SK-N-SH (cell line): ENCODE measurements at regions not wholly inside any gene's neighbourhood (a gene's known extent, or its start where the extent isn't known, plus 50 kb on each side); places are given as distances from the start of the nearest gene placed in this dataset.

Source experiments
- CTCF ChIA-PET: fragments of 300-600, 350-600 bp; formaldehyde crosslinking; extraction: SDS; loops from one replicate; lab custom pipeline; 2021; lab: Yijun Ruan, JAX
- POLR2A ChIA-PET: fragments of 350-600 bp; sonication (Branson Sonifier 250); formaldehyde crosslinking; extraction: SDS; loops from one replicate; lab custom pipeline; 2020; ENCODE audit warnings: antibody characterized with exemption, inconsistent platforms; lab: Yijun Ruan, JAX
- DNase-seq: peaks from one replicate; pipeline ENCODE4 v3.0.0; 2012
- H2AFZ ChIP-seq: fragments of 200-600 bp; sonication (generic); 2 replicates; pipeline ENCODE4 v1.8.1; 2016; ENCODE audit warnings: antibody characterized with exemption, mild to moderate bottlenecking, low read depth
- H3F3A ChIP-seq: fragments of 200-600 bp; sonication (generic); replicated peaks from 2 replicates; pipeline ENCODE3; 2016; ENCODE audit warnings: antibody characterized with exemption, mild to moderate bottlenecking; ENCODE audit not compliant: insufficient read depth
- H3K27ac ChIP-seq, 2 experiments: fragments of 200-500 bp in 1 of 2; fragments of 200-600 bp in 1 of 2; sonication (Bioruptor generic) in 1 of 2; sonication (generic), shearing (Covaris generic) in 1 of 2; 2 replicates each; pipeline versions ENCODE4 v1.5.1 to v1.6.1; 2014 to 2016; ENCODE audit warnings: low read depth in 2 of 2, inconsistent platforms in 1 of 2, low read length in 1 of 2, mild to moderate bottlenecking in 1 of 2, mixed read lengths in 1 of 2
- H3K27me3 ChIP-seq: fragments of 200-600 bp; sonication (generic), shearing (Covaris generic); 2 replicates; pipeline ENCODE4 v1.6.1; 2016; ENCODE audit warnings: mixed run types; ENCODE audit not compliant: insufficient read depth
- H3K36me3 ChIP-seq, 2 experiments: fragments of 200-500 bp in 1 of 2; fragments of 200-600 bp in 1 of 2; sonication (Bioruptor generic) in 1 of 2; sonication (generic) in 1 of 2; replicated peaks in 1 of 2; 2 replicates each; pipeline versions ENCODE3 to v1.5.1; 2014 to 2016; ENCODE audit warnings: low read length in 1 of 2, mild to moderate bottlenecking in 1 of 2; ENCODE audit not compliant: insufficient read depth in 2 of 2, control insufficient read depth in 1 of 2
- H3K4me1 ChIP-seq, 2 experiments: fragments of 200-500 bp in 1 of 2; fragments of 200-600 bp in 1 of 2; sonication (Bioruptor generic) in 1 of 2; sonication (generic), shearing (Covaris generic) in 1 of 2; 2 replicates each; pipeline versions ENCODE4 v1.5.1 to v1.6.1; 2014 to 2016; ENCODE audit warnings: low read depth in 1 of 2, low read length in 1 of 2, mixed run types in 1 of 2; ENCODE audit not compliant: insufficient read depth in 2 of 2, control insufficient read depth in 1 of 2
- H3K4me2 ChIP-seq: fragments of 200-600 bp; sonication (generic), shearing (Covaris generic); 2 replicates; pipeline ENCODE4 v1.6.1; 2017; ENCODE audit warnings: mixed run types
- H3K4me3 ChIP-seq, 2 experiments: fragments of 200-500 bp in 1 of 2; fragments of 200-600 bp in 1 of 2; sonication (Bioruptor generic) in 1 of 2; sonication (generic), shearing (Covaris generic) in 1 of 2; 2 replicates each; pipeline versions ENCODE4 v1.5.1 to v1.8.1; 2014 to 2016; ENCODE audit warnings: low read depth in 2 of 2, inconsistent platforms in 1 of 2, low read length in 1 of 2, mild to moderate bottlenecking in 1 of 2, mixed read lengths in 1 of 2, moderate library complexity in 1 of 2
- H3K79me2 ChIP-seq: fragments of 200-600 bp; sonication (generic); 2 replicates; pipeline ENCODE4 v1.8.1; 2017; ENCODE audit warnings: mild to moderate bottlenecking; ENCODE audit not compliant: insufficient read depth
- H3K9ac ChIP-seq: fragments of 200-600 bp; sonication (generic); 2 replicates; pipeline ENCODE4 v1.6.1; 2017; ENCODE audit warnings: mixed run types
- H3K9me2 ChIP-seq: fragments of 200-600 bp; sonication (generic); 2 replicates; pipeline ENCODE4 v1.6.1; 2017; ENCODE audit warnings: mixed run types
- H3K9me3 ChIP-seq: fragments of 200-600 bp; sonication (generic); 2 replicates; pipeline ENCODE4 v1.6.1; 2017; ENCODE audit warnings: mixed run types, mild to moderate bottlenecking, moderate library complexity
- H4K20me1 ChIP-seq: fragments of 200-600 bp; sonication (generic); 2 replicates; pipeline ENCODE4 v1.6.1; 2017; ENCODE audit warnings: mild to moderate bottlenecking, mixed run types; ENCODE audit not compliant: insufficient read depth
- CHD2 ChIP-seq: fragments of 150-350 bp; IDR thresholded peaks from 2 replicates; pipeline ENCODE4 v1.6.1; 2018; ENCODE audit warnings: low read length; ENCODE audit not compliant: partially characterized antibody
- ELF1 ChIP-seq: IDR thresholded peaks from 2 replicates; pipeline ENCODE4 v1.4.0; 2012
- EP300 ChIP-seq, 2 experiments: IDR thresholded peaks; 2 replicates each; pipeline versions ENCODE4 v1.4.0 to v1.6.1; 2012; ENCODE audit warnings: borderline replicate concordance in 1 of 2, low read depth in 1 of 2, low read length in 1 of 2
- EZH2phosphoT487 ChIP-seq: fragments of 200-600 bp; sonication (generic); IDR thresholded peaks from 2 replicates; pipeline ENCODE4 v1.6.1; 2017; ENCODE audit warnings: low read depth, mixed run types, mild to moderate bottlenecking, antibody characterized with exemption, moderate library complexity, borderline replicate concordance
- FOXJ3 ChIP-seq: sonication (generic); formaldehyde crosslinking; IDR thresholded peaks from 2 replicates; pipeline ENCODE4 v1.5.1; 2020; ENCODE audit warnings: mild to moderate bottlenecking, missing genetic modification reagents
- FOXM1 ChIP-seq: IDR thresholded peaks from 2 replicates; pipeline ENCODE4 v1.4.0; 2012; ENCODE audit warnings: low read depth, mild to moderate bottlenecking
- GATA2 ChIP-seq: sonication (generic); formaldehyde crosslinking; IDR thresholded peaks from 2 replicates; pipeline ENCODE4 v1.5.0; 2020; ENCODE audit warnings: mild to moderate bottlenecking, missing genetic modification reagents
- JUND ChIP-seq: IDR thresholded peaks from 2 replicates; pipeline ENCODE4 v1.4.0; 2012
- MEF2A ChIP-seq: IDR thresholded peaks from 2 replicates; pipeline ENCODE4 v1.4.0; 2012; ENCODE audit warnings: low read depth, borderline replicate concordance
- MXI1 ChIP-seq: IDR thresholded peaks from 2 replicates; pipeline ENCODE4 v1.6.1; 2012; ENCODE audit warnings: mild to moderate bottlenecking, low read depth, low read length, improper control_type of control experiment
- NFIC ChIP-seq: IDR thresholded peaks from 2 replicates; pipeline ENCODE4 v1.4.0; 2012; ENCODE audit warnings: borderline replicate concordance
- NRF1 ChIP-seq: IDR thresholded peaks from 2 replicates; pipeline ENCODE4 v1.6.1; 2012; ENCODE audit warnings: low read depth, mild to moderate bottlenecking, low read length
- RAD21 ChIP-seq: IDR thresholded peaks from 2 replicates; pipeline ENCODE4 v1.6.1; 2012; ENCODE audit warnings: mild to moderate bottlenecking, low read length
- RFX5 ChIP-seq: IDR thresholded peaks from 2 replicates; pipeline ENCODE4 v1.6.1; 2012; ENCODE audit warnings: mild to moderate bottlenecking, improper control_type of control experiment, low read length
- SIN3A ChIP-seq: IDR thresholded peaks from 2 replicates; pipeline ENCODE4 v1.6.1; 2012; ENCODE audit warnings: low read depth, mild to moderate bottlenecking, low read length, moderate library complexity, borderline replicate concordance
- SMC3 ChIP-seq: IDR thresholded peaks from 2 replicates; pipeline ENCODE4 v1.6.1; 2012; ENCODE audit warnings: low read depth, low read length, improper control_type of control experiment
- TCF12 ChIP-seq: IDR thresholded peaks from 2 replicates; pipeline ENCODE4 v1.4.0; 2012
- WGBS: methylation state at CpG from one replicate; pipeline ENCODE4 v1.1.6; 2017; ENCODE audit warnings: low lambda C conversion rate; 5-methylcytosine and 5-hydroxymethylcytosine counted together
- TF ChIP-seq, protein P1 (sequence below): IDR thresholded peaks from 2 replicates; pipeline ENCODE4 v1.6.1; 2012; ENCODE audit warnings: mild to moderate bottlenecking, low read depth, low read length, moderate library complexity
- TF ChIP-seq, protein P2 (sequence below): fragments of 150-350 bp; IDR thresholded peaks from 2 replicates; pipeline ENCODE4 v1.6.1; 2016; ENCODE audit warnings: mild to moderate bottlenecking, low read depth, low read length
- TF ChIP-seq, protein P3 (sequence below): IDR thresholded peaks from 2 replicates; pipeline ENCODE4 v1.4.0; 2012; ENCODE audit warnings: low read depth, borderline replicate concordance
- TF ChIP-seq, protein P4 (sequence below): IDR thresholded peaks from 2 replicates; pipeline ENCODE4; 2012

DNA sequence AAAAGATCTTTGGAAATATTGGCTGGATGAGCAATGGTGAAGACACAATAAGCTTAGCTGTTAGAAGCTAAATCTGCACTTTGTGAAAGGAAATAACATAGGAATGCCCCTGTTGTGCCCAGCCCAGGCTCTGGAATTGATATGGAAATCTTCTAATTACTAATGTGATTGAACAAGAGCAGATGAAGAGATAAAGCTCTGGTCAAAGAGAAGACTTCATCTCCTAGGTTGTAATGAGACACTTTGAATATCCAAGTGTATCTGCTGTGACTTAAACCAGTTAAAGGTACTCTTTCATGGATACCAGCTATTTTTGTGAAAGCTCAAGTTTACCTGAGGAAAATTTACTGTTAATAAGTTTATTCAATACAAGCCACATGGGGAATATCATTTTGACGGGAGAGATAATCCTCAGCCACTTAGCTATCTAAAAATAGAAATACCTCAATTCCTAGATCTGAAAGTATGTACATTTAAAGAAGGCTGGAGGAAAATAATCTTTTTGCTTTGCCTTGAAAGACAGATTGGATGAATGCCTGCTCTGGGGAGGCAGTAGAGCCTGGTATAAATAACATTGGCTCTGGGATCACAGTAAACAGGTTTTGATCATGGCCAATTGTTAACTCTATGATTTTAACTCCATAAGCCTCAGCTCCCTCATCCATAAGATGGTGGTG, 494.0 kb upstream of the B3GALT2 start (continued):
- TF ChIP-seq MXI1 (no peak), ELF1 (no peak), RAD21 (no peak), SMC3 (no peak), EP300 (IDR thresholded peaks at IDR 0.05; ENCODE audit: borderline replicate concordance in 1 of 2, low read depth in 1 of 2, low read length in 1 of 2) (peak; percentile 49 to 79)
- TF ChIP-seq, protein P1, sequence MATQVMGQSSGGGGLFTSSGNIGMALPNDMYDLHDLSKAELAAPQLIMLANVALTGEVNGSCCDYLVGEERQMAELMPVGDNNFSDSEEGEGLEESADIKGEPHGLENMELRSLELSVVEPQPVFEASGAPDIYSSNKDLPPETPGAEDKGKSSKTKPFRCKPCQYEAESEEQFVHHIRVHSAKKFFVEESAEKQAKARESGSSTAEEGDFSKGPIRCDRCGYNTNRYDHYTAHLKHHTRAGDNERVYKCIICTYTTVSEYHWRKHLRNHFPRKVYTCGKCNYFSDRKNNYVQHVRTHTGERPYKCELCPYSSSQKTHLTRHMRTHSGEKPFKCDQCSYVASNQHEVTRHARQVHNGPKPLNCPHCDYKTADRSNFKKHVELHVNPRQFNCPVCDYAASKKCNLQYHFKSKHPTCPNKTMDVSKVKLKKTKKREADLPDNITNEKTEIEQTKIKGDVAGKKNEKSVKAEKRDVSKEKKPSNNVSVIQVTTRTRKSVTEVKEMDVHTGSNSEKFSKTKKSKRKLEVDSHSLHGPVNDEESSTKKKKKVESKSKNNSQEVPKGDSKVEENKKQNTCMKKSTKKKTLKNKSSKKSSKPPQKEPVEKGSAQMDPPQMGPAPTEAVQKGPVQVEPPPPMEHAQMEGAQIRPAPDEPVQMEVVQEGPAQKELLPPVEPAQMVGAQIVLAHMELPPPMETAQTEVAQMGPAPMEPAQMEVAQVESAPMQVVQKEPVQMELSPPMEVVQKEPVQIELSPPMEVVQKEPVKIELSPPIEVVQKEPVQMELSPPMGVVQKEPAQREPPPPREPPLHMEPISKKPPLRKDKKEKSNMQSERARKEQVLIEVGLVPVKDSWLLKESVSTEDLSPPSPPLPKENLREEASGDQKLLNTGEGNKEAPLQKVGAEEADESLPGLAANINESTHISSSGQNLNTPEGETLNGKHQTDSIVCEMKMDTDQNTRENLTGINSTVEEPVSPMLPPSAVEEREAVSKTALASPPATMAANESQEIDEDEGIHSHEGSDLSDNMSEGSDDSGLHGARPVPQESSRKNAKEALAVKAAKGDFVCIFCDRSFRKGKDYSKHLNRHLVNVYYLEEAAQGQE = no peak

DNA sequence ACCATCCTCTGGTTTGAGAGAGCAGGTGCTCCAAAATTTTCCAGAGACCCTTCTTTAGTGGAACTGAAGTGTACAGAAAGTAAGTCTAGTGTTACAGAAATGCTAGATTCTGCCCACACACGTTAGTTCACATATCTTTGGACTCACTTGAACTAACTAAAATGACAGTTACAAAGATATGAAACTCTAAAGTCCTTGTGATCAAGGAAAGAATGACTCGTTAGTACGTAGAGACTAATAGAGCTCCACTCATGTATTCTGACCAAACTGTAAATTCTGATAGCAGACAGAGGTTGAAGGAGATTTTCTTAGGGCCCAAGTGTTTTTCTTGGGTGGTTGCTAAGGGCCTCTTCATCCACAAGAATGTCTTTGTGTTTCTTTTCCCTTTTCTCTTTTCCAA, 491.5 kb upstream of the B3GALT2 start:
- TF ChIP-seq CHD2 = no peak
- TF ChIP-seq, protein P2, sequence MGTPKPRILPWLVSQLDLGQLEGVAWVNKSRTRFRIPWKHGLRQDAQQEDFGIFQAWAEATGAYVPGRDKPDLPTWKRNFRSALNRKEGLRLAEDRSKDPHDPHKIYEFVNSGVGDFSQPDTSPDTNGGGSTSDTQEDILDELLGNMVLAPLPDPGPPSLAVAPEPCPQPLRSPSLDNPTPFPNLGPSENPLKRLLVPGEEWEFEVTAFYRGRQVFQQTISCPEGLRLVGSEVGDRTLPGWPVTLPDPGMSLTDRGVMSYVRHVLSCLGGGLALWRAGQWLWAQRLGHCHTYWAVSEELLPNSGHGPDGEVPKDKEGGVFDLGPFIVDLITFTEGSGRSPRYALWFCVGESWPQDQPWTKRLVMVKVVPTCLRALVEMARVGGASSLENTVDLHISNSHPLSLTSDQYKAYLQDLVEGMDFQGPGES = no peak
- TF ChIP-seq EZH2phosphoT487 = no peak
- TF ChIP-seq JUND = no peak
- TF ChIP-seq, protein P3, sequence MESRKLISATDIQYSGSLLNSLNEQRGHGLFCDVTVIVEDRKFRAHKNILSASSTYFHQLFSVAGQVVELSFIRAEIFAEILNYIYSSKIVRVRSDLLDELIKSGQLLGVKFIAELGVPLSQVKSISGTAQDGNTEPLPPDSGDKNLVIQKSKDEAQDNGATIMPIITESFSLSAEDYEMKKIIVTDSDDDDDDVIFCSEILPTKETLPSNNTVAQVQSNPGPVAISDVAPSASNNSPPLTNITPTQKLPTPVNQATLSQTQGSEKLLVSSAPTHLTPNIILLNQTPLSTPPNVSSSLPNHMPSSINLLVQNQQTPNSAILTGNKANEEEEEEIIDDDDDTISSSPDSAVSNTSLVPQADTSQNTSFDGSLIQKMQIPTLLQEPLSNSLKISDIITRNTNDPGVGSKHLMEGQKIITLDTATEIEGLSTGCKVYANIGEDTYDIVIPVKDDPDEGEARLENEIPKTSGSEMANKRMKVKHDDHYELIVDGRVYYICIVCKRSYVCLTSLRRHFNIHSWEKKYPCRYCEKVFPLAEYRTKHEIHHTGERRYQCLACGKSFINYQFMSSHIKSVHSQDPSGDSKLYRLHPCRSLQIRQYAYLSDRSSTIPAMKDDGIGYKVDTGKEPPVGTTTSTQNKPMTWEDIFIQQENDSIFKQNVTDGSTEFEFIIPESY = no peak
- no peak for TF ChIP-seq MEF2A
- TF ChIP-seq, protein P4, sequence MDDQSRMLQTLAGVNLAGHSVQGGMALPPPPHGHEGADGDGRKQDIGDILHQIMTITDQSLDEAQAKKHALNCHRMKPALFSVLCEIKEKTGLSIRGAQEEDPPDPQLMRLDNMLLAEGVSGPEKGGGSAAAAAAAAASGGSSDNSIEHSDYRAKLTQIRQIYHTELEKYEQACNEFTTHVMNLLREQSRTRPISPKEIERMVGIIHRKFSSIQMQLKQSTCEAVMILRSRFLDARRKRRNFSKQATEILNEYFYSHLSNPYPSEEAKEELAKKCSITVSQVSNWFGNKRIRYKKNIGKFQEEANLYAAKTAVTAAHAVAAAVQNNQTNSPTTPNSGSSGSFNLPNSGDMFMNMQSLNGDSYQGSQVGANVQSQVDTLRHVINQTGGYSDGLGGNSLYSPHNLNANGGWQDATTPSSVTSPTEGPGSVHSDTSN = no peak
- TF ChIP-seq, protein P1 = no peak
- no peak for TF ChIP-seq GATA2 (CRISPR knock-in tag)
- TF ChIP-seq FOXJ3 (CRISPR knock-in tag) = no peak
- no peak for TF ChIP-seq TCF12
- no peak for TF ChIP-seq NRF1
- no peak for TF ChIP-seq SIN3A
- TF ChIP-seq FOXM1 = no peak
- TF ChIP-seq RFX5 = no peak
- TF ChIP-seq NFIC = no peak
- Histone ChIP-seq H3K4me2 (no peak overlapping the region), H3K36me3 (no peaks in the 10 kb centered on the region), H3K4me1 (peaks cover 0 to 5% of the 10 kb centered on the region in 2 experiments; a peak in 3 of 4 replicates), H3F3A (peaks cover 21% of the 10 kb centered on the region), H2AFZ (no peak overlapping the region), H3K9me2 (no peaks in the 10 kb centered on the region), H3K27me3 (no peaks in the 10 kb centered on the region), H4K20me1 (no peaks in the 10 kb centered on the region), H3K9ac (no peak overlapping the region), H3K9me3 (no peaks in the 10 kb centered on the region), H3K4me3 (no peak overlapping the region), H3K27ac (peak overlapping the region in 1 of 2 experiments; percentile 39; a peak in 2 of 4 replicates), H3K79me2 (no peaks in the 10 kb centered on the region)
- 60% methylated on average over 3 of the region's 3 CpGs for WGBS
- ChIA-PET POLR2A (no interaction called here), CTCF (no interaction called here)
- DNase-seq = no peak
